EL (cell line): ENCODE measurements at regions not wholly inside any gene's neighbourhood (a gene's known extent, or its start where the extent isn't known, plus 50 kb on each side); places are given as distances from the start of the nearest gene placed in this dataset.
"Not testable (repeated sequence)": the region's sequence is repeated elsewhere in the genome, so short reads cannot be mapped to it uniquely, and the experiment has no call there.

Experiments
- DNase-seq: peaks from one replicate; pipeline ENCODE4 v3.0.0-alpha.2; 2016

DNA sequence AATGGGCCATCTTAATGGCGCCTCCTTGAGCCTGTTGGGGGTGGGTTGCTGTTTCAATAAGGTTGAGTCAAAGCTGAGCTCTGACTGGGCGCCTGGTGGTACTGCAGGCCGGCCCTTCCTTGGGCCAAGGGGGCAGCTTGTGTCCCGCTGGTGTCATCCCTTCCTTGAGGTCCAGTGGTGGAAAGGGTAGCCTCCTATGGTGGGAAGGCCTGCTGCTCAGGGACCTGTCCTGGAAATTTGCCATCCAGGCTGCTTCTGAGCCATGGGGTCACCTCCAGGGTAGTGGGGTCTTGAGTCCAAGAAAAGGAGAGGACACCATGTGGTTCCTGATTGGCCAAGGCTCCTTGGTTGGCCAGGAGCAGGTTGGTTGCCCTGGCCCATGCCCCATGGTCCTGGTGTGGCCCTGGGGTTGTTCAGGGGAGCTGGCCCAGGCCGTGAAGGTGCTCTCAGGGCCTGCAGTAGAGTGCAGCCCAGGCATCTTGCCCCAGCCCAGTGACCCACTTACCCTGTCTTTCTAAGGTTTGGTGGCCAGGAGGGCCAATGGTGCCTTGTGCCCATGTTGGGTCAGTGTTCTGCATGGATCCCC is 188.7 kb downstream of the UBE3A start:
- DNase-seq = no peak

DNA sequence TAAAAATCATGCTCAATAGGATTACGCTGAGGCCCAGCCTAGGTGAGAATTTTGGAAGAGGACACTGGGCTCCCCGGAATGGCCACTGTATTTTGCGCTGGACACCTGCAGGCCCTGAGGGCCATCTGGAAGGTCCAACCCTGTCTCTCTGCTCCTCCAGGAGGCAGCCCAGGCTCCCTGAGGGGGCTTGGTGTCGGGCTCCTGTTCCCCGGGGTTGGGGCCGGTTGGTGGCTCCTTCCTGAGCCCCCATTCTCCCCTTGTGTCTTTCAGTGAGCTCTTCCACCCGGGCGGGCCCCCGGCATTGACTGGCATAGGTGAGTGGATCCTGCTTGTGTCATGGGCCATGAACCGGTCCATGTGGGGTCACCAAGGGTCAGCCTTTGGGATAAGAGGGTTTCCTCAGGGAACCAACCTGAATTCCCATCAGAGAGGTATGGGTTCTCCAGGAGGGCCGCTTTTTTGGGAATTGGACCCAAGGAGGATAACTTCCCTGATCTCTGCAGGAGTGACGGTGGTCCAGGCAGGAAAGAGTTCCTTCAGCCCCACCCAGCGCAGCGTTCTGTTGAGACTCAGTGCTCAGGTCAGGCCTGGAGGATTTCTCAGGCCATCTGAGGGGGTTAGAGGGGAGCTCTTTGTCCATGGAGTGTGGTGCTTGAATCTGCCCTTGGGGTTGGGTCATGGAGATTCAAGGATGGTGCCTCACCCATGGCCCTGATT is 187.8 kb downstream of the UBE3A start:
- DNase-seq = no peak

DNA sequence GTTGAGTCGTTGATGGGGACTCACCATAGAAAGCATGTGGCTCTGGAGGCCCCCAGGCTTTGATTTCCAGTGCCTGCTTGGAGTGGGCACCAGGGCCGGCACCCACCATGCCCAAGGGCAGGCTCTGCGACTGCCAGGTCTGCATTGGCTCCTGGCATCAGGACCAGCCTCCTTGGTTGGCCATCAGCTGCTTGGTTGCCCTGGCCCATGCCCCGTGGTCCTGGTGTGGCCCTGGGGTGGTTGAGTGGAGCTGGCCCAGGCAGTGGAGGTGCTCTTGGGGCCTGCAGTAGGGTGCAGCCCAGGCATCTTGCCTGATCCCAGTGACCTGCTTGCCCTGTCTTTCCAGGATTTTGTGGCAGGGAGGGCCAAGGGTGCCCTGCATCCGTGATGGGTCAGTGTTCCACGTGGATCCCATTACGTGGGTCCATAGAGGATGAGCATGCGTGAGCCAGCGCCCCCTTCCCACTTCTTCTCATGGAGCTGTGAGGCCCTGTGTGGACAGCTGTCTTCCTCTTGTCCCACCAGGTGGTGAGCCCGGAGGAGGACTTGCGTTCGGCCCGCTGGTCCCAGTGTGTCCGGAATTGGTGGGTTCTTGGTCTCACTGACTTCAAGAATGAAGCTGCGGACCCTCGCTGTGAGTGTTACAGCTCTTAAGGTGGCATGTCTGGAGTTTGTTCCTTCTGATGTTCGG is 187.0 kb downstream of the UBE3A start:
- DNase-seq = no peak

DNA sequence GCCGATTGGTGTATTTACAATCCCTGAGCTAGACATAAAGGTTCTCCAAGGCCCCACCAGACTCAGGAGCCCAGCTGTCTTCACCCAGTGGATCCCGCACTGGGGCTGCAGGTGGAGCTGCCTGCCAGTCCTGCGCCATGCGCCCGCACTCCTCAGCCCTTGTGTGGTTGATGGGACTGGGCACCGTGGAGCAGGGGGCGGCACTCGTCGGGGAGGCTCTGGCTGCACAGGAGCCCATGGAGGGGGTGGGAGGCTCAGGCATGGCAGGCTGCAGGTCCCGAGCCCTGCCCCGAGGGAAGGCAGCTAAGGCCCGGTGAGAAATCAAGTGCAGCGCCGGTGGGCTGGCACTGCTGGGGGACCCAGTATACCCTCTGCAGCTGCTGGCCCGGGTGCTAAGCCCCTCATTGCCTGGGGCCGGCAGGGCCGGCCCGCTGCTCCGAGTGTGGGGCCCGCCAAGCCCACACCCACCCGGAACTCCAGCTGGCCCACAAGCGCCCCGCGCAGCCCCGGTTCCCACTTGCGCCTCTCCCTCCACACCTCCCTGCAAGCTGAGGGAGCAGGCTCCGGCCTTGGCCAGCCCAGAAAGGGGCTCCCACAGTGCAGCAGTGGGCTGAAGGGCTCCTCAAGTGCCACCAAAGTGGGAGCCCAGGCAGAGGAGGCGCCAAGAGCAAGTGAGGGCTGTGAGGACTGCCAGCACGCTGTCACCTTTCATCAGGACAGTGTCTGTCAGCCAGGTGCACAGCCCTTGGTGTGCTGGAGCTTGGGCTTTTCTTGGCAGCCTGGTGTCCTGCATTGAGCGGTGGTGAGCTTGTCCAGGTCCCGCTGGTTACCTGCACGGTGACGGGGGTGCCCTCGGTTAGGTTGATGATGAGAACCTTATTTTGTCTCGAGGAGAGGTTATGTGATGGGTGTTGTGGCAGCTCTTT is 185.5 kb downstream of the UBE3A start:
- DNase-seq = not testable (repeated sequence)

DNA sequence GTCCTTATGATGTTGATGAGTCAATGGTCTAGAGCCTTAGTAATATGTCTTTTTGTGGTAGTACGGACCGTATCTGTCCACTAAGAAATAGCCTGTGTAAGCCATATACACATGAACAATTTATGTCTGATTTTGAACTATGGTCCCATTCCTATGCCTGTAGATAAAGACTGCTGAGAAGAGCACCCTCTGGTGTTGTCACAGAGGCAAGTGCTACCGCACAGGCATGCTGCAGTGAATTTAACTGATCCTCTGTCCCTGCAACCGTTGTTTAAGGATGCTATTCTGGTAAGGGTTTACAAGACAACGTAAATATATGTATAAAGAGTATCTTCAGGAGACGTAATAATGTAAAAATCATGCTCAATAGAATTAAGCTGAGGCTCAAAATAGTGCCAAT is 170.7 kb downstream of the UBE3A start:
- DNase-seq = no peak
